ENCODE measurements at regions not wholly inside any gene's neighbourhood (a gene's known extent, or its start where the extent isn't known, plus 50 kb on each side); places are given as distances from the start of the nearest gene placed in this dataset.

DNA sequence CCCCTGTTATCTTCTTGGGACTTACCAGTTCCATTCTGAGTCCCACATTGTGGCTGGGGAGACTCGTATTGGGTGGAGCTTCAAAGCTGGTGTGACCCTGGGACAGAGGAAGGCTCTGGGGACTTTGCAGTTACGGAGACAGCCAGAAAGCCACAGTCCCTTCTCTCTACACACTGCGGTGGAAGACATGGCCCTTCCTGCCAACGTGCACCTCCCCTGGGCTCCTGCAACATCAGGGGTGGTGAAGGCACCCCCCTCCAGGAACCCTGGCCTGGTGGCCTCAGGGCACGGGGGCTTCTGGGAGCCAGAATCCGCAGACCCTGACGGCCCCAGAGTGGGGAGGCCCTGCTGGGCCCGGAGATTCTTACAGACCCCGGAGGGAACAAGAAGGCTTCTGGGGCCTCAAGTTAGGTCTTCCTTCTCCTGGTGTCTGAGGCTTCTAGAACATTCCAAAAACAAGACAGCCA, 113.0 kb downstream of the SIK1 start (continued):
- no peak for TF ChIP-seq RBBP5 (IDR thresholded peaks at IDR 0.05; ENCODE audit: borderline replicate concordance, low read depth, low read length)
- no peak for TF ChIP-seq ZNF274 (IDR thresholded peaks at IDR 0.05; ENCODE audit: borderline replicate concordance, extremely low read depth, low read length)
- no peak for TF ChIP-seq GABPA (IDR thresholded peaks at IDR 0.05; ENCODE audit: borderline replicate concordance, insufficient read depth, low read length)
- no peak for TF ChIP-seq SRF (IDR thresholded peaks at IDR 0.05; ENCODE audit: low read depth, low read length)
- TF ChIP-seq YY1 (IDR thresholded peaks at IDR 0.05; ENCODE audit: low read depth, low read length): no peak
- TF ChIP-seq SP4 (IDR thresholded peaks at IDR 0.05; ENCODE audit: low read length): no peak

All from H1 (cell line).